Tibial artery (tissue), 4 donors: ENCODE measurements at regions not wholly inside any gene's neighbourhood (a gene's known extent, or its start where the extent isn't known, plus 50 kb on each side); places are given as distances from the start of the nearest gene placed in this dataset.

Experiments
- DNase-seq, 2 donors: peaks; one replicate each; pipeline ENCODE4 v3.0.0-alpha.2; 2019
- H3K27ac ChIP-seq, 2 donors: fragments of 200-600 bp; sonication (generic) in 1 of 2; 1 replicate in 1 of 2; 2 replicates in 1 of 2; pipeline ENCODE4 v1.5.1; 2018 to 2019; ENCODE audit warnings: mild to moderate bottlenecking in 1 of 2
- H3K27me3 ChIP-seq, 2 donors: fragments of 200-600 bp; sonication (generic) in 1 of 2; one replicate each; pipeline versions ENCODE4 v1.5.1 to v1.6.0; 2016 to 2019
- H3K36me3 ChIP-seq, 3 donors: fragments of 200-600 bp; sonication (generic) in 2 of 3; one replicate each; pipeline ENCODE4 v1.5.1; 2016 to 2019; ENCODE audit warnings: mild to moderate bottlenecking in 2 of 3
- H3K4me1 ChIP-seq, 4 donors: fragments of 200-600 bp; sonication (generic) in 2 of 4; 1 replicate in 3 of 4; 2 replicates in 1 of 4; pipeline ENCODE4 v1.5.1; 2016 to 2019
- H3K4me3 ChIP-seq, 2 donors: fragments of 200-600 bp; sonication (generic) in 1 of 2; 1 replicate in 1 of 2; 2 replicates in 1 of 2; pipeline ENCODE4 v1.5.1; 2018 to 2019; ENCODE audit warnings: mild to moderate bottlenecking in 2 of 2
- H3K9me3 ChIP-seq, 3 donors: fragments of 200-600 bp; sonication (generic) in 1 of 3; one replicate each; pipeline ENCODE4 v1.5.1; 2016 to 2019
- CTCF ChIP-seq, 2 experiments: fragments of 200-600 bp in 1 of 2; fragments of 450-650 bp in 1 of 2; IDR thresholded peaks; one replicate each; pipeline ENCODE4 v1.5.1; 2017 to 2019; ENCODE audit warnings: antibody characterized with exemption in 2 of 2, mild to moderate bottlenecking in 1 of 2, moderate library complexity in 1 of 2
- intact Hi-C: fragments of 100-400 bp; cut with DNase I; formaldehyde crosslinking; loops from one replicate; pipeline ENCODE4 v1.15.0; 2023; ENCODE audit warnings: low total_unique reads

GRCh38 chr10:94183666-94184264, 179.0 kb downstream of the NOC3L start:
- intact Hi-C loops = no loop called here
- no peak for TF ChIP-seq CTCF (IDR thresholded peaks at IDR 0.05)

GRCh38 chr10:94186722-94187121, 176.0 kb downstream of the NOC3L start:
- DNase-seq = no peak
- Histone ChIP-seq H3K9me3 (no peaks in the 10 kb centered on the region), H3K4me3 (no peak overlapping the region), H3K36me3 (peaks cover 0 to 3% (median 0%) of the 10 kb centered on the region in 3 donors), H3K27me3 (no peaks in the 10 kb centered on the region), H3K4me1 (no peaks in the 10 kb centered on the region), H3K27ac (no peak overlapping the region)
- no peak for TF ChIP-seq CTCF (IDR thresholded peaks at IDR 0.05)
- intact Hi-C loops = no loop called here

More at GRCh38 chr10:94183666-94184264, 179.0 kb downstream of the NOC3L start:
- H3K27ac ChIP-seq = no peak overlapping the region
- no peaks in the 10 kb centered on the region for H3K9me3 ChIP-seq
- peaks cover 0 to 6% (median 0%) of the 10 kb centered on the region in 3 donors for H3K36me3 ChIP-seq
- H3K4me3 ChIP-seq = no peak overlapping the region
- H3K27me3 ChIP-seq = no peaks in the 10 kb centered on the region
- no peak for DNase-seq
- peaks cover 0 to 4% (median 0%) of the 10 kb centered on the region in 4 donors for H3K4me1 ChIP-seq

- TF ChIP-seq CTCF (IDR thresholded peaks at IDR 0.05) = no peak
- Histone ChIP-seq H3K27me3 (no peaks in the 10 kb centered on the region), H3K4me3 (no peak overlapping the region), H3K27ac (peak overlapping the region in 1 of 2 donors; percentile 44), H3K9me3 (no peaks in the 10 kb centered on the region), H3K4me1 (peaks cover 0 to 46% (median 14%) of the 10 kb centered on the region in 4 donors), H3K36me3 (no peaks in the 10 kb centered on the region)
- DNase-seq = no peak
- intact Hi-C loops = no loop called here
Observed at GRCh38 chr10:94192333-94192732, 170.4 kb downstream of the NOC3L start.

- peaks cover 0 to 46% (median 14%) of the 10 kb centered on the region in 4 donors for H3K4me1 ChIP-seq
- H3K27me3 ChIP-seq = no peaks in the 10 kb centered on the region
- H3K36me3 ChIP-seq = no peaks in the 10 kb centered on the region
- TF ChIP-seq CTCF (IDR thresholded peaks at IDR 0.05) = no peak
- H3K9me3 ChIP-seq = no peaks in the 10 kb centered on the region
- intact Hi-C loops = no loop called here
- H3K27ac ChIP-seq = peak overlapping the region; percentile 4 to 44
- no peak for DNase-seq
- H3K4me3 ChIP-seq = no peak overlapping the region
Observed at GRCh38 chr10:94192974-94193373, 169.8 kb downstream of the NOC3L start.

GRCh38 chr10:94193466-94193924, 169.2 kb downstream of the NOC3L start:
- peak overlapping the region in 1 of 2 donors; percentile 44 for H3K27ac ChIP-seq
- no peak for TF ChIP-seq CTCF (IDR thresholded peaks at IDR 0.05)
- no peaks in the 10 kb centered on the region for H3K36me3 ChIP-seq
- no peaks in the 10 kb centered on the region for H3K9me3 ChIP-seq
- H3K27me3 ChIP-seq = no peaks in the 10 kb centered on the region
- no peak for DNase-seq
- intact Hi-C loops = no loop called here
- H3K4me1 ChIP-seq = peaks cover 0 to 46% (median 14%) of the 10 kb centered on the region in 4 donors
- H3K4me3 ChIP-seq = no peak overlapping the region
